WI38 (cell line): ENCODE measurements at regions not wholly inside any gene's neighbourhood (a gene's known extent, or its start where the extent isn't known, plus 50 kb on each side); places are given as distances from the start of the nearest gene placed in this dataset.
"Not testable (repeated sequence)": the region's sequence is repeated elsewhere in the genome, so short reads cannot be mapped to it uniquely, and the experiment has no call there.

ENCODE experiments used
- H3K4me3 ChIP-seq: 2 replicates; pipeline ENCODE4 v1.5.1; 2011; ENCODE audit warnings: low read depth, mild to moderate bottlenecking, control low read depth, low read length
- CTCF ChIP-seq: IDR thresholded peaks from 2 replicates; pipeline ENCODE4 v1.5.1; 2012; ENCODE audit warnings: low read depth, mild to moderate bottlenecking, control low read depth, low read length

- no peak for TF ChIP-seq CTCF
- no peak overlapping the region for H3K4me3 ChIP-seq
Observed at GRCh38 chr13:70223911-70224310, 115.7 kb upstream of the KLHL1 start.

GRCh38 chr13:70222926-70223325 lies 114.7 kb upstream of the KLHL1 start:
- TF ChIP-seq CTCF = no peak
- no peak overlapping the region for H3K4me3 ChIP-seq

GRCh38 chr13:70218618-70219017 lies 110.4 kb upstream of the KLHL1 start:
- no peak overlapping the region for H3K4me3 ChIP-seq
- no peak for TF ChIP-seq CTCF

GRCh38 chr13:70208968-70209367 lies 100.7 kb upstream of the KLHL1 start:
- not testable (repeated sequence) for H3K4me3 ChIP-seq

- no peak for TF ChIP-seq CTCF
- no peak overlapping the region for H3K4me3 ChIP-seq
Observed at GRCh38 chr13:70206671-70207070, 98.4 kb upstream of the KLHL1 start.

- TF ChIP-seq CTCF = no peak
- no peak overlapping the region for H3K4me3 ChIP-seq
Observed at GRCh38 chr13:70203661-70204229, 95.5 kb upstream of the KLHL1 start.

GRCh38 chr13:70191034-70191433 lies 82.8 kb upstream of the KLHL1 start:
- no peak overlapping the region for H3K4me3 ChIP-seq
- no peak for TF ChIP-seq CTCF

GRCh38 chr13:70189981-70190380 lies 81.7 kb upstream of the KLHL1 start:
- no peak for TF ChIP-seq CTCF
- no peak overlapping the region for H3K4me3 ChIP-seq
